HEK293 (cell line): ENCODE measurements at regions not wholly inside any gene's neighbourhood (a gene's known extent, or its start where the extent isn't known, plus 50 kb on each side); places are given as distances from the start of the nearest gene placed in this dataset.

Experiments
- BCL11A ChIP-seq: fragments of 450-650 bp; formaldehyde crosslinking; IDR thresholded peaks from 2 replicates; pipeline ENCODE4 v1.5.1; 2016; ENCODE audit warnings: low read depth, missing biosample characterization, missing genetic modification characterization
- SP2 ChIP-seq: fragments of 450-650 bp; formaldehyde crosslinking; IDR thresholded peaks from 2 replicates; pipeline ENCODE4 v1.5.1; 2016; ENCODE audit warnings: missing biosample characterization, missing genetic modification characterization
- ZBTB8A ChIP-seq: fragments of 450-650 bp; formaldehyde crosslinking; IDR thresholded peaks from 2 replicates; pipeline ENCODE4 v1.5.1; 2016; ENCODE audit warnings: missing biosample characterization, missing genetic modification characterization
- ZFHX2 ChIP-seq: fragments of 450-650 bp; formaldehyde crosslinking; conservative IDR thresholded peaks from 2 replicates; pipeline ENCODE4 v1.5.1; 2016; ENCODE audit warnings: missing biosample characterization, missing genetic modification characterization
- ZNF10 ChIP-seq: fragments of 450-650 bp; formaldehyde crosslinking; IDR thresholded peaks from 2 replicates; pipeline ENCODE4 v1.5.1; 2017; ENCODE audit warnings: missing biosample characterization, missing genetic modification characterization
- ZNF121 ChIP-seq: fragments of 450-650 bp; formaldehyde crosslinking; IDR thresholded peaks from 2 replicates; pipeline ENCODE4 v1.5.1; 2016; ENCODE audit warnings: missing biosample characterization, missing genetic modification characterization
- ZNF211 ChIP-seq: fragments of 450-650 bp; formaldehyde crosslinking; IDR thresholded peaks from 2 replicates; pipeline ENCODE4 v1.5.1; 2016; ENCODE audit warnings: low read depth, missing biosample characterization, missing genetic modification characterization
- ZNF658 ChIP-seq: fragments of 450-650 bp; formaldehyde crosslinking; IDR thresholded peaks from 2 replicates; pipeline ENCODE4; 2016; ENCODE audit warnings: missing biosample characterization, missing genetic modification characterization
- TF ChIP-seq, protein P1 (sequence below): fragments of 450-650 bp; formaldehyde crosslinking; IDR thresholded peaks from 2 replicates; pipeline ENCODE4 v1.5.1; 2016; ENCODE audit warnings: missing biosample characterization, missing genetic modification characterization
- TF ChIP-seq, protein P2 (sequence below): fragments of 450-650 bp; formaldehyde crosslinking; IDR thresholded peaks from 2 replicates; pipeline ENCODE4 v1.5.1; 2017; ENCODE audit warnings: missing biosample characterization, missing genetic modification characterization
- TF ChIP-seq, protein P3 (sequence below): fragments of 450-650 bp; formaldehyde crosslinking; IDR thresholded peaks from 2 replicates; pipeline ENCODE4 v1.5.1; 2016; ENCODE audit warnings: missing biosample characterization, missing genetic modification characterization
- TF ChIP-seq, protein P4 (sequence below): fragments of 450-650 bp; formaldehyde crosslinking; IDR thresholded peaks from 2 replicates; pipeline ENCODE4 v1.5.1; 2016; ENCODE audit warnings: missing biosample characterization, missing genetic modification characterization
- TF ChIP-seq, protein P5 (sequence below): fragments of 450-650 bp; formaldehyde crosslinking; IDR thresholded peaks from 2 replicates; pipeline ENCODE4 v1.5.1; 2017; ENCODE audit warnings: missing biosample characterization, missing genetic modification characterization
- TF ChIP-seq, protein P6 (sequence below): fragments of 450-650 bp; formaldehyde crosslinking; IDR thresholded peaks from 2 replicates; pipeline ENCODE4 v1.5.1; 2016; ENCODE audit warnings: missing biosample characterization, missing genetic modification characterization

DNA sequence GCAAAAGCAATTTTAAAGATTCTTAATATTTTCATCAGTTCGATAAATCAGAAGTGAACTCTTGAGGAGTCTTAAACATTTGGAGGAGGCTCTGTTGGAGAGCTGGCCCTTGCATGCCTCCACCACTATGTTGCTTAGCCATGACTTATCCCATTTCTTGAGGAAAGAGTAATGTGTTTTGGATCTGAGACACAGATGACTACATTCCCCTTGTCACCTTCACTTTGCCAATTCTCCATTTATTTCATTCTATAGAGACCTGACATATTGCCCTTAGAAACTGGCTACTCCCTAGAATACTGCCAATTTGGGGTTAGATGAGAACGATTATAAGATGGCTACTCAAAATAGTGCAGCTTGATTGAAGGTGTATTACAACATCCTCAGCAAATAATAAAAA lies 157.4 kb upstream of the TMEM260 start:
- TF ChIP-seq, protein P1, sequence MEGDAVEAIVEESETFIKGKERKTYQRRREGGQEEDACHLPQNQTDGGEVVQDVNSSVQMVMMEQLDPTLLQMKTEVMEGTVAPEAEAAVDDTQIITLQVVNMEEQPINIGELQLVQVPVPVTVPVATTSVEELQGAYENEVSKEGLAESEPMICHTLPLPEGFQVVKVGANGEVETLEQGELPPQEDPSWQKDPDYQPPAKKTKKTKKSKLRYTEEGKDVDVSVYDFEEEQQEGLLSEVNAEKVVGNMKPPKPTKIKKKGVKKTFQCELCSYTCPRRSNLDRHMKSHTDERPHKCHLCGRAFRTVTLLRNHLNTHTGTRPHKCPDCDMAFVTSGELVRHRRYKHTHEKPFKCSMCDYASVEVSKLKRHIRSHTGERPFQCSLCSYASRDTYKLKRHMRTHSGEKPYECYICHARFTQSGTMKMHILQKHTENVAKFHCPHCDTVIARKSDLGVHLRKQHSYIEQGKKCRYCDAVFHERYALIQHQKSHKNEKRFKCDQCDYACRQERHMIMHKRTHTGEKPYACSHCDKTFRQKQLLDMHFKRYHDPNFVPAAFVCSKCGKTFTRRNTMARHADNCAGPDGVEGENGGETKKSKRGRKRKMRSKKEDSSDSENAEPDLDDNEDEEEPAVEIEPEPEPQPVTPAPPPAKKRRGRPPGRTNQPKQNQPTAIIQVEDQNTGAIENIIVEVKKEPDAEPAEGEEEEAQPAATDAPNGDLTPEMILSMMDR (tag by site-specific recombination), result no peak
- TF ChIP-seq ZNF658 (tag by site-specific recombination) (no peak), ZBTB8A (tag by site-specific recombination) (no peak), SP2 (tag by site-specific recombination) (no peak), ZNF10 (tag by site-specific recombination) (no peak), ZNF121 (tag by site-specific recombination) (no peak), ZNF211 (tag by site-specific recombination) (no peak), BCL11A (tag by site-specific recombination) (no peak), ZFHX2 (tag by site-specific recombination) (no peak)
- TF ChIP-seq, protein P2, sequence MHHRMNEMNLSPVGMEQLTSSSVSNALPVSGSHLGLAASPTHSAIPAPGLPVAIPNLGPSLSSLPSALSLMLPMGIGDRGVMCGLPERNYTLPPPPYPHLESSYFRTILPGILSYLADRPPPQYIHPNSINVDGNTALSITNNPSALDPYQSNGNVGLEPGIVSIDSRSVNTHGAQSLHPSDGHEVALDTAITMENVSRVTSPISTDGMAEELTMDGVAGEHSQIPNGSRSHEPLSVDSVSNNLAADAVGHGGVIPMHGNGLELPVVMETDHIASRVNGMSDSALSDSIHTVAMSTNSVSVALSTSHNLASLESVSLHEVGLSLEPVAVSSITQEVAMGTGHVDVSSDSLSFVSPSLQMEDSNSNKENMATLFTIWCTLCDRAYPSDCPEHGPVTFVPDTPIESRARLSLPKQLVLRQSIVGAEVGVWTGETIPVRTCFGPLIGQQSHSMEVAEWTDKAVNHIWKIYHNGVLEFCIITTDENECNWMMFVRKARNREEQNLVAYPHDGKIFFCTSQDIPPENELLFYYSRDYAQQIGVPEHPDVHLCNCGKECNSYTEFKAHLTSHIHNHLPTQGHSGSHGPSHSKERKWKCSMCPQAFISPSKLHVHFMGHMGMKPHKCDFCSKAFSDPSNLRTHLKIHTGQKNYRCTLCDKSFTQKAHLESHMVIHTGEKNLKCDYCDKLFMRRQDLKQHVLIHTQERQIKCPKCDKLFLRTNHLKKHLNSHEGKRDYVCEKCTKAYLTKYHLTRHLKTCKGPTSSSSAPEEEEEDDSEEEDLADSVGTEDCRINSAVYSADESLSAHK, result no peak
- TF ChIP-seq, protein P3, sequence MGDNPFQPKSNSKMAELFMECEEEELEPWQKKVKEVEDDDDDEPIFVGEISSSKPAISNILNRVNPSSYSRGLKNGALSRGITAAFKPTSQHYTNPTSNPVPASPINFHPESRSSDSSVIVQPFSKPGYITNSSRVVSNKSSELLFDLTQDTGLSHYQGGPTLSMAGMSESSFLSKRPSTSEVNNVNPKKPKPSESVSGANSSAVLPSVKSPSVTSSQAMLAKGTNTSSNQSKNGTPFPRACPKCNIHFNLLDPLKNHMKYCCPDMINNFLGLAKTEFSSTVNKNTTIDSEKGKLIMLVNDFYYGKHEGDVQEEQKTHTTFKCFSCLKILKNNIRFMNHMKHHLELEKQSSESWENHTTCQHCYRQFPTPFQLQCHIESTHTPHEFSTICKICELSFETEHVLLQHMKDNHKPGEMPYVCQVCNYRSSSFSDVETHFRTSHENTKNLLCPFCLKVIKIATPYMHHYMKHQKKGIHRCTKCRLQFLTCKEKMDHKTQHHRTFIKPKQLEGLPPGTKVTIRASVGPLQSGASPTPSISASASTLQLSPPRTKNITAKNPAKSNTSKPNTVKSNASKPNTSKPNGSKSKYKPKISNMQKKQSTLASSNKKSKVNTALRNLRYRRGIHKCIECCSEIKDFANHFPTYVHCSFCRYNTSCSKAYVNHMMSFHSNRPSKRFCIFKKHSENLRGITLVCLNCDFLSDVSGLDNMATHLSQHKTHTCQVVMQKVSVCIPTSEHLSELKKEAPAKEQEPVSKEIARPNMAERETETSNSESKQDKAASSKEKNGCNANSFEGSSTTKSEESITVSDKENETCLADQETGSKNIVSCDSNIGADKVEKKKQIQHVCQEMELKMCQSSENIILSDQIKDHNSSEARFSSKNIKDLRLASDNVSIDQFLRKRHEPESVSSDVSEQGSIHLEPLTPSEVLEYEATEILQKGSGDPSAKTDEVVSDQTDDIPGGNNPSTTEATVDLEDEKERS (tag by site-specific recombination), result no peak
- TF ChIP-seq, protein P4, sequence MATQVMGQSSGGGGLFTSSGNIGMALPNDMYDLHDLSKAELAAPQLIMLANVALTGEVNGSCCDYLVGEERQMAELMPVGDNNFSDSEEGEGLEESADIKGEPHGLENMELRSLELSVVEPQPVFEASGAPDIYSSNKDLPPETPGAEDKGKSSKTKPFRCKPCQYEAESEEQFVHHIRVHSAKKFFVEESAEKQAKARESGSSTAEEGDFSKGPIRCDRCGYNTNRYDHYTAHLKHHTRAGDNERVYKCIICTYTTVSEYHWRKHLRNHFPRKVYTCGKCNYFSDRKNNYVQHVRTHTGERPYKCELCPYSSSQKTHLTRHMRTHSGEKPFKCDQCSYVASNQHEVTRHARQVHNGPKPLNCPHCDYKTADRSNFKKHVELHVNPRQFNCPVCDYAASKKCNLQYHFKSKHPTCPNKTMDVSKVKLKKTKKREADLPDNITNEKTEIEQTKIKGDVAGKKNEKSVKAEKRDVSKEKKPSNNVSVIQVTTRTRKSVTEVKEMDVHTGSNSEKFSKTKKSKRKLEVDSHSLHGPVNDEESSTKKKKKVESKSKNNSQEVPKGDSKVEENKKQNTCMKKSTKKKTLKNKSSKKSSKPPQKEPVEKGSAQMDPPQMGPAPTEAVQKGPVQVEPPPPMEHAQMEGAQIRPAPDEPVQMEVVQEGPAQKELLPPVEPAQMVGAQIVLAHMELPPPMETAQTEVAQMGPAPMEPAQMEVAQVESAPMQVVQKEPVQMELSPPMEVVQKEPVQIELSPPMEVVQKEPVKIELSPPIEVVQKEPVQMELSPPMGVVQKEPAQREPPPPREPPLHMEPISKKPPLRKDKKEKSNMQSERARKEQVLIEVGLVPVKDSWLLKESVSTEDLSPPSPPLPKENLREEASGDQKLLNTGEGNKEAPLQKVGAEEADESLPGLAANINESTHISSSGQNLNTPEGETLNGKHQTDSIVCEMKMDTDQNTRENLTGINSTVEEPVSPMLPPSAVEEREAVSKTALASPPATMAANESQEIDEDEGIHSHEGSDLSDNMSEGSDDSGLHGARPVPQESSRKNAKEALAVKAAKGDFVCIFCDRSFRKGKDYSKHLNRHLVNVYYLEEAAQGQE (tag by site-specific recombination), result no peak
- TF ChIP-seq, protein P5, sequence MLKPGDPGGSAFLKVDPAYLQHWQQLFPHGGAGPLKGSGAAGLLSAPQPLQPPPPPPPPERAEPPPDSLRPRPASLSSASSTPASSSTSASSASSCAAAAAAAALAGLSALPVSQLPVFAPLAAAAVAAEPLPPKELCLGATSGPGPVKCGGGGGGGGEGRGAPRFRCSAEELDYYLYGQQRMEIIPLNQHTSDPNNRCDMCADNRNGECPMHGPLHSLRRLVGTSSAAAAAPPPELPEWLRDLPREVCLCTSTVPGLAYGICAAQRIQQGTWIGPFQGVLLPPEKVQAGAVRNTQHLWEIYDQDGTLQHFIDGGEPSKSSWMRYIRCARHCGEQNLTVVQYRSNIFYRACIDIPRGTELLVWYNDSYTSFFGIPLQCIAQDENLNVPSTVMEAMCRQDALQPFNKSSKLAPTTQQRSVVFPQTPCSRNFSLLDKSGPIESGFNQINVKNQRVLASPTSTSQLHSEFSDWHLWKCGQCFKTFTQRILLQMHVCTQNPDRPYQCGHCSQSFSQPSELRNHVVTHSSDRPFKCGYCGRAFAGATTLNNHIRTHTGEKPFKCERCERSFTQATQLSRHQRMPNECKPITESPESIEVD, result no peak
- TF ChIP-seq, protein P6, sequence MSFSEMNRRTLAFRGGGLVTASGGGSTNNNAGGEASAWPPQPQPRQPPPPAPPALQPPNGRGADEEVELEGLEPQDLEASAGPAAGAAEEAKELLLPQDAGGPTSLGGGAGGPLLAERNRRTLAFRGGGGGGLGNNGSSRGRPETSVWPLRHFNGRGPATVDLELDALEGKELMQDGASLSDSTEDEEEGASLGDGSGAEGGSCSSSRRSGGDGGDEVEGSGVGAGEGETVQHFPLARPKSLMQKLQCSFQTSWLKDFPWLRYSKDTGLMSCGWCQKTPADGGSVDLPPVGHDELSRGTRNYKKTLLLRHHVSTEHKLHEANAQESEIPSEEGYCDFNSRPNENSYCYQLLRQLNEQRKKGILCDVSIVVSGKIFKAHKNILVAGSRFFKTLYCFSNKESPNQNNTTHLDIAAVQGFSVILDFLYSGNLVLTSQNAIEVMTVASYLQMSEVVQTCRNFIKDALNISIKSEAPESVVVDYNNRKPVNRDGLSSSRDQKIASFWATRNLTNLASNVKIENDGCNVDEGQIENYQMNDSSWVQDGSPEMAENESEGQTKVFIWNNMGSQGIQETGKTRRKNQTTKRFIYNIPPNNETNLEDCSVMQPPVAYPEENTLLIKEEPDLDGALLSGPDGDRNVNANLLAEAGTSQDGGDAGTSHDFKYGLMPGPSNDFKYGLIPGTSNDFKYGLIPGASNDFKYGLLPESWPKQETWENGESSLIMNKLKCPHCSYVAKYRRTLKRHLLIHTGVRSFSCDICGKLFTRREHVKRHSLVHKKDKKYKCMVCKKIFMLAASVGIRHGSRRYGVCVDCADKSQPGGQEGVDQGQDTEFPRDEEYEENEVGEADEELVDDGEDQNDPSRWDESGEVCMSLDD, result no peak
